ENCODE measurements at regions not wholly inside any gene's neighbourhood (a gene's known extent, or its start where the extent isn't known, plus 50 kb on each side); places are given as distances from the start of the nearest gene placed in this dataset.

- Mint-ChIP-seq H3K4me1 (ENCODE audit: low read depth, unreplicated experiment) (no peaks in the 10 kb centered on the region), H3K36me3 (ENCODE audit: low read depth, unreplicated experiment) (no peaks in the 10 kb centered on the region), H3K9me3 (ENCODE audit: unreplicated experiment) (no peaks in the 10 kb centered on the region), H3K4me3 (ENCODE audit: unreplicated experiment) (no peak overlapping the region), H3K27me3 (ENCODE audit: low read depth, unreplicated experiment) (no peaks in the 10 kb centered on the region), H3K27ac (ENCODE audit: unreplicated experiment) (no peak overlapping the region)
- Histone ChIP-seq H3K9ac (ENCODE audit: low read length) (no peak overlapping the region), H3K4me2 (ENCODE audit: low read length) (no peak overlapping the region), H3K36me3 (ENCODE audit: insufficient read depth, low read length) (no peaks in the 10 kb centered on the region), H3K4me1 (ENCODE audit: insufficient read depth, low read length) (no peaks in the 10 kb centered on the region), H4K20me1 (ENCODE audit: insufficient read depth, low read length) (no peaks in the 10 kb centered on the region), H3K79me2 (ENCODE audit: insufficient read depth, low read length) (no peaks in the 10 kb centered on the region), H3K4me3 (ENCODE audit: insufficient read depth, low read depth, low read length) (no peak overlapping the region), H3K9me3 (ENCODE audit: insufficient read depth, low read depth, low read length) (no peaks in the 10 kb centered on the region), H3K27ac (ENCODE audit: low read depth, low read length) (no peak overlapping the region), H2AFZ (ENCODE audit: low read depth, low read length) (no peak overlapping the region), H3K27me3 (ENCODE audit: insufficient read depth, low read length) (no peaks in the 10 kb centered on the region)
- TF ChIP-seq CTCF (IDR thresholded peaks at IDR 0.05; ENCODE audit: insufficient read depth, low read depth, low read length) (no peak), EZH2 (IDR thresholded peaks at IDR 0.05; ENCODE audit: insufficient read depth, low read length) (no peak)
- DNase-seq (ENCODE audit: low read depth) (no peak), FAIRE-seq (no peak)
Measured at GRCh38 chr1:192005976-192006375, 152.3 kb upstream of the RGS18 start.

GRCh38 chr1:192008281-192008825 is 149.9 kb upstream of the RGS18 start:
- no peak for DNase-seq (ENCODE audit: low read depth)
- no peaks in the 10 kb centered on the region for H3K27me3 ChIP-seq (ENCODE audit: insufficient read depth, low read length)
- H3K4me1 Mint-ChIP-seq (ENCODE audit: low read depth, unreplicated experiment): no peaks in the 10 kb centered on the region
- H3K27me3 Mint-ChIP-seq (ENCODE audit: low read depth, unreplicated experiment): no peaks in the 10 kb centered on the region
- no peak overlapping the region for H3K4me3 Mint-ChIP-seq (ENCODE audit: unreplicated experiment)
- H3K9me3 ChIP-seq (ENCODE audit: insufficient read depth, low read depth, low read length): no peaks in the 10 kb centered on the region
- H3K79me2 ChIP-seq (ENCODE audit: insufficient read depth, low read length): no peaks in the 10 kb centered on the region
- H3K9ac ChIP-seq (ENCODE audit: low read length): no peak overlapping the region
- FAIRE-seq: no peak
- H3K4me1 ChIP-seq (ENCODE audit: insufficient read depth, low read length): no peaks in the 10 kb centered on the region
- H3K36me3 ChIP-seq (ENCODE audit: insufficient read depth, low read length): no peaks in the 10 kb centered on the region
- no peak for TF ChIP-seq CTCF (IDR thresholded peaks at IDR 0.05; ENCODE audit: insufficient read depth, low read depth, low read length)
- H3K27ac Mint-ChIP-seq (ENCODE audit: unreplicated experiment): no peak overlapping the region
- no peaks in the 10 kb centered on the region for H3K36me3 Mint-ChIP-seq (ENCODE audit: low read depth, unreplicated experiment)
- H3K4me2 ChIP-seq (ENCODE audit: low read length): no peak overlapping the region
- H3K4me3 ChIP-seq (ENCODE audit: insufficient read depth, low read depth, low read length): no peak overlapping the region
- no peaks in the 10 kb centered on the region for H4K20me1 ChIP-seq (ENCODE audit: insufficient read depth, low read length)
- no peaks in the 10 kb centered on the region for H3K9me3 Mint-ChIP-seq (ENCODE audit: unreplicated experiment)
- no peak overlapping the region for H3K27ac ChIP-seq (ENCODE audit: low read depth, low read length)
- no peak overlapping the region for H2AFZ ChIP-seq (ENCODE audit: low read depth, low read length)

GRCh38 chr1:192010406-192010805 is 147.9 kb upstream of the RGS18 start:
- H3K9ac ChIP-seq (ENCODE audit: low read length): no peak overlapping the region
- H3K9me3 Mint-ChIP-seq (ENCODE audit: unreplicated experiment): no peaks in the 10 kb centered on the region
- H3K4me1 ChIP-seq (ENCODE audit: insufficient read depth, low read length): no peaks in the 10 kb centered on the region
- no peak overlapping the region for H2AFZ ChIP-seq (ENCODE audit: low read depth, low read length)
- H3K4me2 ChIP-seq (ENCODE audit: low read length): no peak overlapping the region
- H3K27me3 ChIP-seq (ENCODE audit: insufficient read depth, low read length): no peaks in the 10 kb centered on the region
- H3K79me2 ChIP-seq (ENCODE audit: insufficient read depth, low read length): no peaks in the 10 kb centered on the region
- H3K27ac Mint-ChIP-seq (ENCODE audit: unreplicated experiment): no peak overlapping the region
- no peaks in the 10 kb centered on the region for H4K20me1 ChIP-seq (ENCODE audit: insufficient read depth, low read length)
- no peaks in the 10 kb centered on the region for H3K9me3 ChIP-seq (ENCODE audit: insufficient read depth, low read depth, low read length)
- H3K36me3 Mint-ChIP-seq (ENCODE audit: low read depth, unreplicated experiment): no peaks in the 10 kb centered on the region
- H3K4me1 Mint-ChIP-seq (ENCODE audit: low read depth, unreplicated experiment): no peaks in the 10 kb centered on the region
- no peak overlapping the region for H3K27ac ChIP-seq (ENCODE audit: low read depth, low read length)
- no peak overlapping the region for H3K4me3 Mint-ChIP-seq (ENCODE audit: unreplicated experiment)
- H3K36me3 ChIP-seq (ENCODE audit: insufficient read depth, low read length): no peaks in the 10 kb centered on the region
- H3K4me3 ChIP-seq (ENCODE audit: insufficient read depth, low read depth, low read length): no peak overlapping the region
- no peaks in the 10 kb centered on the region for H3K27me3 Mint-ChIP-seq (ENCODE audit: low read depth, unreplicated experiment)
- no peak for DNase-seq (ENCODE audit: low read depth)
- no peak for FAIRE-seq
- no peak for TF ChIP-seq CTCF (IDR thresholded peaks at IDR 0.05; ENCODE audit: insufficient read depth, low read depth, low read length)
- no peak for TF ChIP-seq EZH2 (IDR thresholded peaks at IDR 0.05; ENCODE audit: insufficient read depth, low read length)
